Sigmoid colon (tissue), 4 donors: ENCODE measurements at regions not wholly inside any gene's neighbourhood (a gene's known extent, or its start where the extent isn't known, plus 50 kb on each side); places are given as distances from the start of the nearest gene placed in this dataset.

Experiments used
- POLR2A ChIP-seq, 2 donors: fragments of 450-650 bp; IDR thresholded peaks; one replicate each; pipeline ENCODE4 v1.6.1; 2016; ENCODE audit warnings: antibody characterized with exemption in 2 of 2, mild to moderate bottlenecking in 2 of 2, moderate library complexity in 2 of 2
- POLR2AphosphoS5 ChIP-seq, 4 donors: sonication (generic); formaldehyde crosslinking; IDR thresholded peaks; one replicate each; pipeline ENCODE4 v1.6.1; 2017; ENCODE audit warnings: antibody characterized with exemption in 4 of 4
- TF ChIP-seq, protein P1 (sequence below), 4 experiments: fragments of 450-650 bp in 3 of 4; fragments of 200-600 bp in 1 of 4; IDR thresholded peaks; one replicate each; pipeline ENCODE4 v1.5.1; 2016 to 2019; ENCODE audit warnings: antibody characterized with exemption in 4 of 4, mild to moderate bottlenecking in 3 of 4, moderate library complexity in 2 of 4

DNA sequence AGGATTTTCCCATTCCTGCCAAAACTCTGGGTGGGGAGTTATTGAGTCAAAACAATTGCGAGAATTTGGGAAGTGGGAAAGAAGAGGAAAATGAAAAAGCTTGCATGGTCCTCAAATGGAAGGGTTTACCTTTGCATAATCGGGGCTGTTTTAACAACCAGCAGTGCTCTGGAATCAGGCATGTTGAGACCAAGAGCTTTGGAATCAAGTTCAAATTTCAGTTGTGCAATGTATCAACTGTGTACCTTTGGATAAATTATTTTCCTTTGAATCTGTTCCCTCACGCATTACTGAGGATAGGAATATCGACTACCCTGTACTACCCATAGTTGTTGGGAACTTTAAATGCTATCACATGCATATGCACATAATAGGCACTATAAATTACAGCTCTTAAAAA, 205.5 kb downstream of the JCAD start:
- TF ChIP-seq POLR2A (IDR thresholded peaks at IDR 0.05): no peak
- TF ChIP-seq, protein P1, sequence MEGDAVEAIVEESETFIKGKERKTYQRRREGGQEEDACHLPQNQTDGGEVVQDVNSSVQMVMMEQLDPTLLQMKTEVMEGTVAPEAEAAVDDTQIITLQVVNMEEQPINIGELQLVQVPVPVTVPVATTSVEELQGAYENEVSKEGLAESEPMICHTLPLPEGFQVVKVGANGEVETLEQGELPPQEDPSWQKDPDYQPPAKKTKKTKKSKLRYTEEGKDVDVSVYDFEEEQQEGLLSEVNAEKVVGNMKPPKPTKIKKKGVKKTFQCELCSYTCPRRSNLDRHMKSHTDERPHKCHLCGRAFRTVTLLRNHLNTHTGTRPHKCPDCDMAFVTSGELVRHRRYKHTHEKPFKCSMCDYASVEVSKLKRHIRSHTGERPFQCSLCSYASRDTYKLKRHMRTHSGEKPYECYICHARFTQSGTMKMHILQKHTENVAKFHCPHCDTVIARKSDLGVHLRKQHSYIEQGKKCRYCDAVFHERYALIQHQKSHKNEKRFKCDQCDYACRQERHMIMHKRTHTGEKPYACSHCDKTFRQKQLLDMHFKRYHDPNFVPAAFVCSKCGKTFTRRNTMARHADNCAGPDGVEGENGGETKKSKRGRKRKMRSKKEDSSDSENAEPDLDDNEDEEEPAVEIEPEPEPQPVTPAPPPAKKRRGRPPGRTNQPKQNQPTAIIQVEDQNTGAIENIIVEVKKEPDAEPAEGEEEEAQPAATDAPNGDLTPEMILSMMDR (IDR thresholded peaks at IDR 0.05): no peak
- no peak for TF ChIP-seq POLR2AphosphoS5 (IDR thresholded peaks at IDR 0.05)
